Trophoblast cell (in vitro differentiated cells and primary cell): ENCODE measurements at regions not wholly inside any gene's neighbourhood (a gene's known extent, or its start where the extent isn't known, plus 50 kb on each side); places are given as distances from the start of the nearest gene placed in this dataset.
"Not testable (repeated sequence)": the region's sequence is repeated elsewhere in the genome, so short reads cannot be mapped to it uniquely, and the experiment has no call there.

ENCODE experiments used
- DNase-seq, 2 donors: peaks; one replicate each; pipeline ENCODE4 v3.0.0-alpha.2; 2016
- H2AFZ ChIP-seq: 2 replicates; pipeline ENCODE4 v1.6.1; 2013; ENCODE audit warnings: low read length, moderate library complexity, mild to moderate bottlenecking; ENCODE audit not compliant: insufficient read depth, poor library complexity
- H2AK5ac ChIP-seq: 2 replicates; pipeline ENCODE4 v1.6.1; 2013; ENCODE audit warnings: mild to moderate bottlenecking, low read length
- H2BK120ac ChIP-seq: 2 replicates; pipeline ENCODE4 v1.6.1; 2013; ENCODE audit warnings: low read length, mild to moderate bottlenecking, moderate library complexity; ENCODE audit not compliant: insufficient read depth, poor library complexity
- H2BK12ac ChIP-seq: 2 replicates; pipeline ENCODE4 v1.6.1; 2013; ENCODE audit warnings: mild to moderate bottlenecking, low read length, moderate library complexity
- H2BK5ac ChIP-seq: 2 replicates; pipeline ENCODE4 v1.6.1; 2013; ENCODE audit warnings: low read length, low read depth, moderate library complexity, mild to moderate bottlenecking; ENCODE audit not compliant: poor library complexity
- H3K14ac ChIP-seq: 2 replicates; pipeline ENCODE4 v1.6.1; 2013; ENCODE audit warnings: mild to moderate bottlenecking, low read length
- H3K18ac ChIP-seq: 2 replicates; pipeline ENCODE4 v1.6.1; 2013; ENCODE audit warnings: mild to moderate bottlenecking, low read length
- H3K23ac ChIP-seq: 2 replicates; pipeline ENCODE4 v1.6.1; 2013; ENCODE audit warnings: low read length
- H3K27ac ChIP-seq: 2 replicates; pipeline ENCODE4 v1.5.1; 2013; ENCODE audit warnings: low read depth, mild to moderate bottlenecking, inconsistent platforms, low read length, moderate library complexity
- H3K27me3 ChIP-seq: 2 replicates; pipeline ENCODE4 v1.6.1; 2013; ENCODE audit warnings: inconsistent platforms, mild to moderate bottlenecking, low read length, moderate library complexity; ENCODE audit not compliant: insufficient read depth
- H3K36me3 ChIP-seq, 2 experiments: 1 replicate in 1 of 2; 2 replicates in 1 of 2; pipeline ENCODE4 v1.6.1; 2013; ENCODE audit warnings: low read length in 2 of 2, mild to moderate bottlenecking in 2 of 2, moderate library complexity in 1 of 2; ENCODE audit not compliant: insufficient read depth in 2 of 2, control insufficient read depth in 1 of 2
- H3K4ac ChIP-seq: 2 replicates; pipeline ENCODE4 v1.6.1; 2013; ENCODE audit warnings: low read depth, mild to moderate bottlenecking, low read length, moderate library complexity
- H3K4me1 ChIP-seq, 2 experiments: 1 replicate in 1 of 2; 2 replicates in 1 of 2; pipeline ENCODE4 v1.6.1; 2013; ENCODE audit warnings: low read length in 2 of 2, mild to moderate bottlenecking in 2 of 2, moderate library complexity in 1 of 2; ENCODE audit not compliant: insufficient read depth in 2 of 2, control insufficient read depth in 1 of 2
- H3K4me2 ChIP-seq: 2 replicates; pipeline ENCODE4 v1.6.1; 2013; ENCODE audit warnings: inconsistent platforms, mild to moderate bottlenecking, low read length, moderate library complexity
- H3K4me3 ChIP-seq: 2 replicates; pipeline ENCODE4 v1.5.1; 2013; ENCODE audit warnings: mild to moderate bottlenecking, low read depth, low read length, inconsistent platforms
- H3K79me1 ChIP-seq: one replicate; pipeline ENCODE4 v1.6.1; 2013; ENCODE audit warnings: low read length
- H3K79me2 ChIP-seq: 2 replicates; pipeline ENCODE4 v1.6.1; 2013; ENCODE audit warnings: low read length, mild to moderate bottlenecking; ENCODE audit not compliant: control insufficient read depth, insufficient read depth, poor library complexity
- H3K9ac ChIP-seq: 2 replicates; pipeline ENCODE4 v1.6.1; 2013; ENCODE audit warnings: mild to moderate bottlenecking, low read length
- H3K9me3 ChIP-seq: 2 replicates; pipeline ENCODE4 v1.6.1; 2013; ENCODE audit warnings: low read depth, mild to moderate bottlenecking, control low read depth, inconsistent platforms, low read length; ENCODE audit not compliant: insufficient read depth
- H4K12ac ChIP-seq: 2 replicates; pipeline ENCODE4 v1.6.1; 2013; ENCODE audit warnings: low read depth, mild to moderate bottlenecking, low read length, moderate library complexity
- H4K8ac ChIP-seq: 2 replicates; pipeline ENCODE4 v1.6.1; 2013; ENCODE audit warnings: low read depth, mild to moderate bottlenecking, low read length, moderate library complexity
- H4K91ac ChIP-seq: one replicate; pipeline ENCODE4 v1.6.1; 2013; ENCODE audit warnings: low read depth, mild to moderate bottlenecking, low read length, moderate library complexity
- WGBS: extraction: QIAGEN DNeasy Blood & Tissue Kit; methylation state at CpG from one replicate; pipeline ENCODE4 v1.1.7; 2013; ENCODE audit warnings: missing lambda C conversion rate; ENCODE audit not compliant: insufficient read length, insufficient coverage; ENCODE audit errors: extremely low coverage; 5-methylcytosine and 5-hydroxymethylcytosine counted together

- Histone ChIP-seq H3K9ac (no peak overlapping the region), H3K4ac (no peak overlapping the region), H3K79me2 (no peaks in the 10 kb centered on the region), H4K12ac (no peak overlapping the region), H2BK120ac (no peak overlapping the region), H2BK5ac (no peak overlapping the region), H2AK5ac (no peak overlapping the region), H2AFZ (no peak overlapping the region), H3K4me3 (no peak overlapping the region), H3K27ac (no peak overlapping the region), H3K14ac (no peak overlapping the region), H3K27me3 (no peaks in the 10 kb centered on the region), H3K79me1 (no peaks in the 10 kb centered on the region), H3K4me2 (no peak overlapping the region), H2BK12ac (no peak overlapping the region), H3K4me1 (no peaks in the 10 kb centered on the region), H3K36me3 (no peaks in the 10 kb centered on the region), H3K9me3 (no peaks in the 10 kb centered on the region), H4K8ac (no peak overlapping the region), H3K23ac (peak overlapping the region; percentile 89), H3K18ac (no peak overlapping the region), H4K91ac (no peak overlapping the region)
- no CpG with 5 or more reads among the region's 3 CpGs for WGBS
- DNase-seq, result no peak
These were observed 72.1 kb upstream of the RASA1 start for GRCh38 chr5:87195616-87196015.

GRCh38 chr5:87198010-87198409 lies 69.7 kb upstream of the RASA1 start:
- H3K36me3 ChIP-seq, result no peaks in the 10 kb centered on the region
- H3K4me2 ChIP-seq, result no peak overlapping the region
- no peaks in the 10 kb centered on the region for H3K79me1 ChIP-seq
- H4K8ac ChIP-seq, result no peak overlapping the region
- H3K23ac ChIP-seq, result no peak overlapping the region
- no peaks in the 10 kb centered on the region for H3K4me1 ChIP-seq
- H3K4ac ChIP-seq, result no peak overlapping the region
- no peak overlapping the region for H2BK5ac ChIP-seq
- H3K14ac ChIP-seq, result no peak overlapping the region
- no peaks in the 10 kb centered on the region for H3K79me2 ChIP-seq
- WGBS, result no CpG with 5 or more reads among the region's 5 CpGs
- H4K91ac ChIP-seq, result no peak overlapping the region
- H2BK120ac ChIP-seq, result no peak overlapping the region
- no peak overlapping the region for H2AK5ac ChIP-seq
- no peak overlapping the region for H2AFZ ChIP-seq
- no peak overlapping the region for H4K12ac ChIP-seq
- no peak overlapping the region for H2BK12ac ChIP-seq
- H3K18ac ChIP-seq, result no peak overlapping the region
- H3K27me3 ChIP-seq, result no peaks in the 10 kb centered on the region
- DNase-seq, result no peak
- no peaks in the 10 kb centered on the region for H3K9me3 ChIP-seq
- no peak overlapping the region for H3K27ac ChIP-seq
- H3K9ac ChIP-seq, result no peak overlapping the region
- H3K4me3 ChIP-seq, result no peak overlapping the region

- H3K4ac ChIP-seq, H2AK5ac ChIP-seq, H3K9ac ChIP-seq, H2BK5ac ChIP-seq, H4K12ac ChIP-seq, H3K18ac ChIP-seq, DNase-seq, H3K27me3 ChIP-seq, H3K9me3 ChIP-seq, H3K4me3 ChIP-seq, H4K91ac ChIP-seq, H3K36me3 ChIP-seq, H3K4me2 ChIP-seq, H3K4me1 ChIP-seq, H3K79me2 ChIP-seq, H2AFZ ChIP-seq, H2BK120ac ChIP-seq, H3K23ac ChIP-seq, H4K8ac ChIP-seq, H3K79me1 ChIP-seq, H2BK12ac ChIP-seq, H3K14ac ChIP-seq, H3K27ac ChIP-seq: not testable (repeated sequence)
- WGBS, result no CpG with 5 or more reads among the region's 1 CpG
These were observed 68.4 kb upstream of the RASA1 start for GRCh38 chr5:87199246-87199645.

- not testable (repeated sequence) for H3K4me3 ChIP-seq, H3K27me3 ChIP-seq, H2AFZ ChIP-seq, H3K9ac ChIP-seq, H3K79me1 ChIP-seq, H3K4ac ChIP-seq, H3K4me1 ChIP-seq, H3K36me3 ChIP-seq, DNase-seq, H4K12ac ChIP-seq, H3K18ac ChIP-seq, H2BK12ac ChIP-seq, H4K91ac ChIP-seq, H2BK5ac ChIP-seq, H3K79me2 ChIP-seq, H3K4me2 ChIP-seq, H2BK120ac ChIP-seq, H4K8ac ChIP-seq, H3K9me3 ChIP-seq, H3K23ac ChIP-seq, H3K27ac ChIP-seq, H2AK5ac ChIP-seq, H3K14ac ChIP-seq
- WGBS, result no CpG with 5 or more reads among the region's 2 CpGs
These were observed 68.0 kb upstream of the RASA1 start for GRCh38 chr5:87199704-87200103.
